Fibroblast of the aortic adventitia (primary cell): ENCODE measurements at regions not wholly inside any gene's neighbourhood (a gene's known extent, or its start where the extent isn't known, plus 50 kb on each side); places are given as distances from the start of the nearest gene placed in this dataset.
A peak's percentile ranks its signal among the peaks of the same experiment; 100 is the strongest.
"Not testable (repeated sequence)": the region's sequence is repeated elsewhere in the genome, so short reads cannot be mapped to it uniquely, and the experiment has no call there.

ENCODE experiments used
- DNase-seq: peaks from one replicate; pipeline ENCODE4 v3.0.0-alpha.2; 2010; ENCODE audit warnings: low read depth
- H3K4me3 ChIP-seq: 2 replicates; pipeline ENCODE4 v1.5.1; 2011; ENCODE audit warnings: low read depth, mild to moderate bottlenecking, control low read depth, low read length, moderate library complexity
- TF ChIP-seq, protein P1 (sequence below): IDR thresholded peaks from 2 replicates; pipeline ENCODE4 v1.5.1; 2011; ENCODE audit warnings: mild to moderate bottlenecking, low read length, control low read depth, inconsistent platforms; ENCODE audit not compliant: insufficient read depth

- DNase-seq: no peak
- TF ChIP-seq, protein P1, sequence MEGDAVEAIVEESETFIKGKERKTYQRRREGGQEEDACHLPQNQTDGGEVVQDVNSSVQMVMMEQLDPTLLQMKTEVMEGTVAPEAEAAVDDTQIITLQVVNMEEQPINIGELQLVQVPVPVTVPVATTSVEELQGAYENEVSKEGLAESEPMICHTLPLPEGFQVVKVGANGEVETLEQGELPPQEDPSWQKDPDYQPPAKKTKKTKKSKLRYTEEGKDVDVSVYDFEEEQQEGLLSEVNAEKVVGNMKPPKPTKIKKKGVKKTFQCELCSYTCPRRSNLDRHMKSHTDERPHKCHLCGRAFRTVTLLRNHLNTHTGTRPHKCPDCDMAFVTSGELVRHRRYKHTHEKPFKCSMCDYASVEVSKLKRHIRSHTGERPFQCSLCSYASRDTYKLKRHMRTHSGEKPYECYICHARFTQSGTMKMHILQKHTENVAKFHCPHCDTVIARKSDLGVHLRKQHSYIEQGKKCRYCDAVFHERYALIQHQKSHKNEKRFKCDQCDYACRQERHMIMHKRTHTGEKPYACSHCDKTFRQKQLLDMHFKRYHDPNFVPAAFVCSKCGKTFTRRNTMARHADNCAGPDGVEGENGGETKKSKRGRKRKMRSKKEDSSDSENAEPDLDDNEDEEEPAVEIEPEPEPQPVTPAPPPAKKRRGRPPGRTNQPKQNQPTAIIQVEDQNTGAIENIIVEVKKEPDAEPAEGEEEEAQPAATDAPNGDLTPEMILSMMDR: no peak
- no peak overlapping the region for H3K4me3 ChIP-seq
Measured at GRCh38 chr5:91591076-91591475, 208.0 kb upstream of the ARRDC3 start.

DNA sequence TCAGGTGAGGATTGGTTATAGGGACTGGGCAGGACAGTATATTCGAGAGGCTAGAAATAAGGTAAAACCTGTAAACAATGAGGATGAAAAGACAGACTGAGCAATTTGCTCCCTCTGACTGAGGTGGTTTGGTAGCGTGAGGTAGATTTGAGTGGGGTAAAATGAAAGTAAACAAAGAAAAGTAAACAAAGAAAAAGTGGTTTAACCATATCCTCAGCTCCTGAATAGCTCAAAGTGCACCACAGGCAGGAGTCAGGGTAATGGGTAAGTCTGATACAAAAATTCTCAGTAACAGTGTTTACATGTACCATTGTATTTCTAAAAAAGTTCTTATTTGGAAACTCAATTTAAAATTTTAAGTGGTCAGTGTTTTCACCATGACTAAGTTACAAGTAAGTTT, 203.1 kb upstream of the ARRDC3 start:
- TF ChIP-seq, protein P1: no peak
- no peak for DNase-seq
- no peak overlapping the region for H3K4me3 ChIP-seq

GRCh38 chr5:91584352-91584751, 201.2 kb upstream of the ARRDC3 start:
- TF ChIP-seq, protein P1: no peak
- DNase-seq: no peak
- H3K4me3 ChIP-seq: no peak overlapping the region

- H3K4me3 ChIP-seq, DNase-seq: not testable (repeated sequence)
Measured at GRCh38 chr5:91566012-91566411, 182.9 kb upstream of the ARRDC3 start.

DNA sequence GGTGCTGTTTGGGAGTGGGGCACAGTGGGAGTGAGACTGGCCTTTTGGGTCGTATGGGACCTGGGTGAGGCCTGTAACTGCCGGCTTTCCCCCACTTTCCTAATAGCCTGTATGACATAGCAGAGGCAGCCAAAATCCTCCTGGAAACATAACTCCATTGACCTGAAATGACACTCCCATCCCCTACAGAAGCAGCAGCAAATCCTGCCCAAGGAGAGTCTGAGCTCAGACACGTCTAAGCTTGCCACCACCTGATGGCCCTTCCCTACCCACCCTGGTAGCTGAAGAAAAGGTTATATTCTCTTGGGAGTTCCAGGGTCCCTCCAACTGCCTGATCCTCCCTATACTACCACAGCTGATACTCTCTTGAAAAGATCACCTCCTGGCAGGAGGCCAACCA, 179.8 kb upstream of the ARRDC3 start:
- TF ChIP-seq, protein P1: no peak
- DNase-seq: no peak

GRCh38 chr5:91541696-91542095, 158.6 kb upstream of the ARRDC3 start:
- peak; percentile 1 for DNase-seq

More for the DNA sequence above, 179.8 kb upstream of the ARRDC3 start:
- no peak overlapping the region for H3K4me3 ChIP-seq

DNA sequence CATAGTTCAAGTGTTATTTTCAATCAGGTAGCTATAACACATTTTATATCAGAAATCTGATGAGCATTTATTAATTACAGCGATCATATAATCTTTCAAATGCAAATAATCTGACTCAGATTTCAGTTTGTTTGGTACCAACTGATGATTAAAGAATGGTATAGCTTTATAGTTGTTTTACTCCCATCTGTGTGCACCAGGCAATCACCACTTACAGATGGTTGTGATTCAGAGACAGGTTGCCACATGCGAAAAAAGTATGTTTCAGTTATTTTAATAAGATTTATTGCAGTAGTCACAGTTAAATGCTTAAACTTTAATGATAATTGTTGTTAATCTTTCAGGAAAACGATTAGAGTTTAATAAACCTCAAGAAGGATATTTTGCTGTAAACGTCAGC, 155.1 kb upstream of the ARRDC3 start:
- H3K4me3 ChIP-seq: no peak overlapping the region
- TF ChIP-seq, protein P1: no peak
- no peak for DNase-seq

More at GRCh38 chr5:91541696-91542095, 158.6 kb upstream of the ARRDC3 start:
- no peak overlapping the region for H3K4me3 ChIP-seq
- TF ChIP-seq, protein P1: no peak
